Activated CD8-positive, alpha-beta memory T cell treated with anti-CD3 and anti-CD28 coated beads for 4 hours (primary cell): ENCODE measurements at regions not wholly inside any gene's neighbourhood (a gene's known extent, or its start where the extent isn't known, plus 50 kb on each side); places are given as distances from the start of the nearest gene placed in this dataset.
"Not testable (repeated sequence)": the region's sequence is repeated elsewhere in the genome, so short reads cannot be mapped to it uniquely, and the experiment has no call there.

Experiments
- DNase-seq, 2 donors: peaks; one replicate each; pipeline ENCODE4 v3.0.0-alpha.2; 2020; ENCODE audit warnings: low read depth in 2 of 2

GRCh38 chr1:10911490-10912166 lies 100.8 kb upstream of the TARDBP start:
- no peak for DNase-seq

GRCh38 chr1:10912441-10912840 lies 100.0 kb upstream of the TARDBP start:
- no peak for DNase-seq

GRCh38 chr1:10914056-10914455 lies 98.4 kb upstream of the TARDBP start:
- DNase-seq, result no peak

GRCh38 chr1:10915594-10915993 lies 96.9 kb upstream of the TARDBP start:
- DNase-seq, result no peak

- DNase-seq, result no peak
These were observed 96.1 kb upstream of the TARDBP start for GRCh38 chr1:10916311-10916710.

GRCh38 chr1:10916991-10917390 lies 95.5 kb upstream of the TARDBP start:
- DNase-seq, result no peak

GRCh38 chr1:10917513-10918454 lies 94.7 kb upstream of the TARDBP start:
- no peak for DNase-seq

GRCh38 chr1:10918531-10918930 lies 93.9 kb upstream of the TARDBP start:
- no peak for DNase-seq

- no peak for DNase-seq
These were observed 92.3 kb upstream of the TARDBP start for GRCh38 chr1:10920063-10920626.

- DNase-seq, result not testable (repeated sequence)
These were observed 90.0 kb upstream of the TARDBP start for GRCh38 chr1:10922315-10923060.

GRCh38 chr1:10924030-10924429 lies 88.4 kb upstream of the TARDBP start:
- no peak for DNase-seq

- no peak for DNase-seq
These were observed 83.8 kb upstream of the TARDBP start for GRCh38 chr1:10928654-10929053.

- no peak for DNase-seq
These were observed 80.4 kb upstream of the TARDBP start for GRCh38 chr1:10932088-10932487.

GRCh38 chr1:10934150-10934818 lies 78.2 kb upstream of the TARDBP start:
- no peak for DNase-seq

GRCh38 chr1:10935246-10935645 lies 77.2 kb upstream of the TARDBP start:
- no peak for DNase-seq

- DNase-seq, result no peak
These were observed 76.7 kb upstream of the TARDBP start for GRCh38 chr1:10935724-10936123.

- DNase-seq, result no peak
These were observed 75.2 kb upstream of the TARDBP start for GRCh38 chr1:10936998-10937901.

- no peak for DNase-seq
These were observed 73.6 kb upstream of the TARDBP start for GRCh38 chr1:10938741-10939417.

- peak in 1 of 2 donors; percentile 29 for DNase-seq
These were observed 72.6 kb upstream of the TARDBP start for GRCh38 chr1:10939654-10940450.
